ENCODE measurements at regions not wholly inside any gene's neighbourhood (a gene's known extent, or its start where the extent isn't known, plus 50 kb on each side); places are given as distances from the start of the nearest gene placed in this dataset.

- Histone ChIP-seq H3K9me3 (ENCODE audit: low read length) (no peaks in the 10 kb centered on the region), H2AFZ (ENCODE audit: low read length) (no peak overlapping the region), H3K4me1 (ENCODE audit: insufficient read depth, low read length, poor library complexity, severe bottlenecking) (no peaks in the 10 kb centered on the region), H3K27ac (ENCODE audit: low read depth, low read length, poor library complexity, severe bottlenecking) (no peak overlapping the region), H3K4me3 (ENCODE audit: low read depth, low read length, poor library complexity, severe bottlenecking) (no peak overlapping the region), H3K4me2 (ENCODE audit: low read length) (no peak overlapping the region), H3K9me2 (ENCODE audit: insufficient read depth, low read length) (no peaks in the 10 kb centered on the region), H3K36me3 (ENCODE audit: insufficient read depth, low read length) (no peaks in the 10 kb centered on the region), H4K20me1 (ENCODE audit: insufficient read depth, low read length) (no peaks in the 10 kb centered on the region), H3K79me2 (ENCODE audit: insufficient read depth, low read depth, low read length) (no peaks in the 10 kb centered on the region)
- ChIA-PET POLR2A (no interaction called here), CTCF (ENCODE audit: unreplicated experiment) (no interaction called here)
- TF ChIP-seq CTCF (conservative IDR thresholded peaks at IDR 0.05; ENCODE audit: low read length), result no peak
- no peak for TF ChIP-seq EZH2phosphoT487 (IDR thresholded peaks at IDR 0.05; ENCODE audit: borderline replicate concordance, low read depth, low read length)
- no TSS peak for BruUV-seq (replicated peaks)
- no peak for DNase-seq (ENCODE audit: low spot score)
- intact Hi-C loops (cut with micrococcal nuclease; ENCODE audit: unreplicated experiment), result no loop called here
Observed at GRCh38 chr7:32364581-32364980, 125.6 kb downstream of the LSM5 start.

DNA sequence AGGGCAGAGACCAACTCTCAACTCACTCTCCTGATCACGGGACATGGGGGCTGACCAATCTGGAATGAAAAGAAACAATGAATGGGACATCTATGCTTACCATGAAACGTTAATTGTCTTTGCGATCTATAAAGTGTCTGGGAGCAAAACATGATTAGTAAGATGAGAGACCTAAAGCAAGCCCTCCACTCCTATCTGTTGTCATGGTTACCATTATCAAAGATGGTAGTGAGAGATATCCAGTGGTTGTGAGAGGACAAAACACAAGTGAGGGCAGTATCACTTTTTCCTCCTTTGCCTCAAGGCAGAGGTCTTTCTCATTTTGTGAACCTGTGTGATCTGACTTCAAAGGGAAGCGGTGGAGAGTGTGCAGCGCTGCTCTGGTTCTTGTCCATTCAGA lies 130.1 kb downstream of the LSM5 start:
- no peak for DNase-seq (ENCODE audit: low spot score)
- H3K4me2 ChIP-seq (ENCODE audit: low read length), result no peak overlapping the region
- H3K9me3 ChIP-seq (ENCODE audit: low read length), result no peaks in the 10 kb centered on the region
- intact Hi-C loops (cut with micrococcal nuclease; ENCODE audit: unreplicated experiment), result no loop called here
- no peaks in the 10 kb centered on the region for H4K20me1 ChIP-seq (ENCODE audit: insufficient read depth, low read length)
- H3K79me2 ChIP-seq (ENCODE audit: insufficient read depth, low read depth, low read length), result no peaks in the 10 kb centered on the region
- BruUV-seq (replicated peaks), result no TSS peak
- H2AFZ ChIP-seq (ENCODE audit: low read length), result no peak overlapping the region
- no peak for TF ChIP-seq EZH2phosphoT487 (IDR thresholded peaks at IDR 0.05; ENCODE audit: borderline replicate concordance, low read depth, low read length)
- TF ChIP-seq CTCF (conservative IDR thresholded peaks at IDR 0.05; ENCODE audit: low read length), result no peak
- H3K4me1 ChIP-seq (ENCODE audit: insufficient read depth, low read length, poor library complexity, severe bottlenecking), result no peaks in the 10 kb centered on the region
- no peaks in the 10 kb centered on the region for H3K9me2 ChIP-seq (ENCODE audit: insufficient read depth, low read length)
- no peaks in the 10 kb centered on the region for H3K36me3 ChIP-seq (ENCODE audit: insufficient read depth, low read length)
- no peak overlapping the region for H3K27ac ChIP-seq (ENCODE audit: low read depth, low read length, poor library complexity, severe bottlenecking)
- no peak overlapping the region for H3K4me3 ChIP-seq (ENCODE audit: low read depth, low read length, poor library complexity, severe bottlenecking)
- CTCF ChIA-PET (ENCODE audit: unreplicated experiment), result no interaction called here
- POLR2A ChIA-PET, result no interaction called here

- no peaks in the 10 kb centered on the region for H3K9me3 ChIP-seq (ENCODE audit: low read length)
- CTCF ChIA-PET (ENCODE audit: unreplicated experiment), result no interaction called here
- POLR2A ChIA-PET, result no interaction called here
Observed at GRCh38 chr7:32357535-32358277, 132.5 kb downstream of the LSM5 start.

More at GRCh38 chr7:32357535-32358277, 132.5 kb downstream of the LSM5 start:
- intact Hi-C loops (cut with micrococcal nuclease; ENCODE audit: unreplicated experiment), result no loop called here
- BruUV-seq (replicated peaks), result no TSS peak
- H3K27ac ChIP-seq (ENCODE audit: low read depth, low read length, poor library complexity, severe bottlenecking), result no peak overlapping the region
- DNase-seq (ENCODE audit: low spot score), result peak; percentile 3
- no peaks in the 10 kb centered on the region for H3K79me2 ChIP-seq (ENCODE audit: insufficient read depth, low read depth, low read length)
- no peak overlapping the region for H3K4me3 ChIP-seq (ENCODE audit: low read depth, low read length, poor library complexity, severe bottlenecking)
- TF ChIP-seq EZH2phosphoT487 (IDR thresholded peaks at IDR 0.05; ENCODE audit: borderline replicate concordance, low read depth, low read length), result no peak
- TF ChIP-seq CTCF (conservative IDR thresholded peaks at IDR 0.05; ENCODE audit: low read length), result peak; percentile 37; the same call in 1 of the 2 replicates
- H3K4me2 ChIP-seq (ENCODE audit: low read length), result no peak overlapping the region
- no peaks in the 10 kb centered on the region for H3K9me2 ChIP-seq (ENCODE audit: insufficient read depth, low read length)
- H2AFZ ChIP-seq (ENCODE audit: low read length), result no peak overlapping the region
- no peaks in the 10 kb centered on the region for H3K36me3 ChIP-seq (ENCODE audit: insufficient read depth, low read length)
- no peaks in the 10 kb centered on the region for H3K4me1 ChIP-seq (ENCODE audit: insufficient read depth, low read length, poor library complexity, severe bottlenecking)
- no peaks in the 10 kb centered on the region for H4K20me1 ChIP-seq (ENCODE audit: insufficient read depth, low read length)
